ENCODE measurements at regions not wholly inside any gene's neighbourhood (a gene's known extent, or its start where the extent isn't known, plus 50 kb on each side); places are given as distances from the start of the nearest gene placed in this dataset.
"Not testable (repeated sequence)": the region's sequence is repeated elsewhere in the genome, so short reads cannot be mapped to it uniquely, and the experiment has no call there.

- TF ChIP-seq CTCF (IDR thresholded peaks at IDR 0.05; ENCODE audit: insufficient read depth, low read depth, low read length); EZH2 (IDR thresholded peaks at IDR 0.05; ENCODE audit: insufficient read depth, low read length): not testable (repeated sequence)
Measured at GRCh38 chr13:50661881-50662280, 181.6 kb downstream of the DLEU7 start.

Measured in astrocyte (in vitro differentiated cells and primary cell).